CD4-positive, alpha-beta T cell treated with Interleukin-21 for 1 hour (primary cell): ENCODE measurements at regions not wholly inside any gene's neighbourhood (a gene's known extent, or its start where the extent isn't known, plus 50 kb on each side); places are given as distances from the start of the nearest gene placed in this dataset.

Experiments
- DNase-seq: peaks from one replicate; pipeline ENCODE4 v3.0.0-alpha.2; 2020

DNA sequence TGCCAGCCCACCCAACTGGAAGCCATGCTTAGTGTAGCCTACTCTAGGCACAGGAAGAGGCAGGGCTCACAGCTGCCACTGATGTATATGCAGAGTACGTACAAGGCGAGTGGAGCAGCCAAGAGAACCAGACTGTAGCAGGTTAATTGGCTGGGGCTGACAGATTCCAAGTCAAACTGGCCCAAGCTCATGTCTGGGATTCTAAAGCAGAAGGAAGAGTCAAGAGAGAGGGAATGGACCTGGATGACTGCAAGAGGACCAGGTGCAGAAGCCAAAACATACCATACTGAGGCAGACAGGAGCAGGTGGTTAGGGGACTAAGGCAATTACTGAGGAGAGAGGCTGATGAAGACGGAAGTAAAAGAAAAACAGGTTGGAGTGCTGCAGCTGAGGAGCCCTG is 51.3 kb upstream of the LRRN2 start:
- no peak for DNase-seq

DNA sequence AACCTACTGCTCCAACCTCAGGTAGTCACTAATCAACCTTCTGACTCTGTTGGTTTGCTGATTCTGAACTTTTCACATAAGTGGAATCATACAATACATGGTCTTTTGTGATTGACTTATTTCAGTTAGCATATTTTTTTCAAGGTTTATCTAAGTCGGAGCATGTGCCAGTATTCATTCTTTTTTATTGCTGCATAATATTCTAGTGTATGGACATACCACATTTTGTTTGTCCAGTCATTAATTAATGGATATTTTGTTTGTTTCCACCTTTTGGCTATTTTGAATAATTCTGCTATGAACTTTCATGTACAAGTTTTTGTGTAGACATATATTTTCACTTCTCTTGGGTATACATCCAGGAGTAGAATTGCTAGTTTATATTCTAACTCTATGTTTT is 53.0 kb upstream of the LRRN2 start:
- no peak for DNase-seq

- DNase-seq, result no peak
Measured at GRCh38 chr1:204740354-204740753, 54.8 kb upstream of the LRRN2 start.

DNA sequence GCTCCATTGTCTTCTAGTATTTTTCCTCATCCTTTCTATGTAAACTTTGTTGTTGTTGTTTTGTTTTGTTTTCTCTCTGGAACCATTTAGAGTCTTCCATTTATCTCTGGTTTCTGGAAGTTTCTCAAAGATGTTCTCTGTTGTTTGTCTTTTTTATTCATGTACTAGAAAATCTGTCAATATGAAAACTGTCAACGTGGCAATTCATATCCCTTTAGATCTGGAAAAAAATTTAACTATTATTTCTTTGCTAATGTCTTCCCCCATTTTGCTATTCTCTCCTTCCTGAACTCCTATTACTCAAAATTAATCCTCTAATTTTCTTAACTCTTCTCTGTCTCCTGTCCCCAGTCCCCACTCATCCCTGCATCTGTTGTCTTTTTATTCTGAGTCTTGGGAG is 55.9 kb upstream of the LRRN2 start:
- DNase-seq, result no peak

DNA sequence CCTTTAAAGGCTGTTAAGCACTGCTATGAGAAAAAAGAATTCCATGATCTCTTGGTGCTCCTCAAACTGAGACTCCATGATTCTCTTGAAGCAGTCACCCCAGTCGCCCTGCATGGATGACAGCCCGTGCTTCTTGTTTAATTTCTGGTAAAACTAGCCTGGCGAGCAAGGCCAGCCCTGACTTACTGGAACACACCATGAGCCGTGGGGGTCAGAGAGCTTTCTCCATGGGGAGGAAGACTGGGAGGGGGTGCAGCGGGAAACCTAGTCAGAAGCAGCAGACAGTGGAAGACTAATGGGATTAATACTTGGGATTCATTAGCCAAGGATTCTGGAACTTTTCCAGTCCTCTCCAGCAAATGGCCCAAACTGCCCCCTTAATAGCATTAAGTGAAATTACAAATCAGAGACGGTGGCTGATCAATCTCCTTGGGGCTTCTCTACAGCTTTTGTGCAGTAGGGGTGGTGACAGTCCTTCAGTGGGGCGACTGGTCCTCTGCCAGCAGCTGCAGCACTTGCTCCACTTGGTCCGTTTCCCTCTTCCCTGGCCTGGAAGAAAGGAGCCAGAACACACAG is 57.2 kb upstream of the LRRN2 start:
- DNase-seq, result no peak

DNA sequence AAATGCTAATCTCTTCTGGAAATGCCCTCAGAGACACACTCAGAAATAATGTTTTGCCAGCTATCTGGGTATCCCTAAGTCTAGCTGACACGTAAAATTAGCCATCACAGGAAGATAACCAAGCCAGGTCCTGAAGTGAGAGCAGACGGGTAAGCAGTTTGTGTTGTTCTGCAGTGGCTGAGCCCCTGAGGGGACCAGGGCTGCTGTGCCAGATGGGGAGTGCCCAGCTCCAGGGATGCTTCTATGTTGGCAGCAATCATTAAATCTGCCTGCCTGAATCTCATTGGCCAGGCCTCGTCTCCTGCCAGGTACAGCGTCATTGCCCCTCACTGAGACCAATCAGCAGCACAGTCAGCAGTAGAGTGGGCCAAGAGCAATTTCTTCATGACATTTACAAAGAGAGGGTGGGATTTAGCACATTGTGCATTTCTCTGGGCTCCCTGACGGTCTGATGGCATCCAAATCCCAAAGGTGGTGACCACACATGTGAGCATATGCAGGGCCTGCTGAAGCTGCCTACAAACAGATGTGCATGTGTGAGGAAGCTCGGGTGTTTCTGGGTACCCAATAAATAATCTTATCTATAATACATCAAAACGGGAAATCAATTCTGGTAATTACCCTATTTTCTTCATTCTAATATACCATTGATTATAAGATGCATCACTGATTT is 58.7 kb upstream of the LRRN2 start:
- no peak for DNase-seq

GRCh38 chr1:204746838-204747442 is 61.4 kb upstream of the LRRN2 start:
- peak; percentile 39 for DNase-seq

GRCh38 chr1:204751480-204751879 is 65.9 kb upstream of the LRRN2 start:
- no peak for DNase-seq

DNA sequence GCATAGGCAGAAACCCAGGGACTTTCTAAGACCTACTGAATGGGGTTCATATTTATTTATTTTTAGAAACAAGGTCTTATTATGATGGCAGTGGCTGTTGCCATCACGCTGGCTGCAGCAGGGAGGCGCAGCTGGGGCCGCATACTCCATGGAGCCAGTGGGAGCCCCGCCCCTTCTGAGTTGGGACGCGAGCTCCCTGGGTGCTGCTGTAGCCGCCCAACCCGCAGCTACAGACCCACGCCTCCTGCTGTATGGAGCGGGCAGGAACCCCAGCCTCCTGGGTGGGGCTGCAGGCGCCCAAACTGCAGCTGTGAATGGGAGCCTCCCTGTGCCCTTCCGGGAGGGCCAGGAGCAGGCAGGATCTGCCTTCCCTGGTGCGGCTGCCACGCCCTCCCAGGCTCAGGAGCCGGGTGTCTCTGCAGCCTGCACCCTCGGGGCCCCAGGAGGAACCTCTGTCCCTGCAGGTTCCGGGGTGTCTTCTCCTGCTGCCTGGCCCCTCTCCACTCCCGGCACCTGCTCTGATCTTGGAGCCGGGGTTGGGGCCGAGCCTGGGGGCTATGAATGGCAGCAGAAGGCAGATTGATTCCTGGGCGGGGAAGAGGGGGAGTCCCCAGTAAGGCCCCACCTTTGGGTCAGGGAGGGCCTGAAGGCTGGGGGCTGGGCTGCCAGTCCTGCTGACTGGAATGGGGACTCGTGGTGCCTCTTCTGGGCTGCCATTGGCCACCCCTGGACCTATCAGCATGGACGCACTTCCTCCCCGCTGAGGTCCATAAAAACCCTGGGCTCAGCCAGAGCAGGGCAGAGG is 66.5 kb upstream of the LRRN2 start:
- DNase-seq, result no peak

- DNase-seq, result no peak
Measured at GRCh38 chr1:204752688-204753040, 67.1 kb upstream of the LRRN2 start.

DNA sequence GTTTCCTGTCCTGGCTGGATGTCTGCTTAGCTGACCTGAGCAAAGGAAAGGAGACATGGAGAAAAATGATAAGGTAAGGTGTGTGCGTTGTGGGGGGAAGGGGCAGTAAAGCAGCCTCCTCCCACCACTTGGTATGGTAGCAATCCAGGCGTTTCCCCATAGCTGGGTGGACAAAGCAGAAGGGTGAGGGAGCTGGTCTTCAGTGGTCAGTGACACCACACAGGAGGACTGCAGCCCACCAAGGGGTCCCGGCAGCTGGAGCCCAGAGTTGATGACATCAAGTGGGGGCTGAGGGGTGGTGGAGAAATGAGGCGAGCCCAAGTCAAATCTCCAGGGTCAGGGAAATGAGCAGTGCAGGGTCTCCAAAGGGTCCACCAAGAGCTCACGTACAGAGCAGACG is 69.3 kb upstream of the LRRN2 start:
- DNase-seq, result no peak

DNA sequence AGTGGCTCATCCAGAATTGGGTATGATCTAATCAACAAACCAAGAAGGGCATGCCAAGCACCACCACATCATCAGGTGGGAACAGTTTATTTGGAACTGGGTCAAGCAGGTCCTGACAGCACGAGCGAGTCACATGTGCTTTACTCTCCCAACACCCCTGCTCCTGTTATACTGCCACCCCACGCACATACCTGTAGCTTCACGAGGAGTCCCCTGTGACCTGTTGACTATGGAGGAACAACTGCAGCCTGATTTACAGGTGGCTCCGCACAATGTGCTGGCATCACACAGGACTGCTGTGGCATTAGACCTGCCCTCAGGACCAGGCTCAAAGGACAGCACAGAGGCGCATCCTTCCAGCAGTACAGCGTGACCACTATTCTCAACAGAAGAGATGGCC is 70.8 kb upstream of the LRRN2 start:
- no peak for DNase-seq

DNA sequence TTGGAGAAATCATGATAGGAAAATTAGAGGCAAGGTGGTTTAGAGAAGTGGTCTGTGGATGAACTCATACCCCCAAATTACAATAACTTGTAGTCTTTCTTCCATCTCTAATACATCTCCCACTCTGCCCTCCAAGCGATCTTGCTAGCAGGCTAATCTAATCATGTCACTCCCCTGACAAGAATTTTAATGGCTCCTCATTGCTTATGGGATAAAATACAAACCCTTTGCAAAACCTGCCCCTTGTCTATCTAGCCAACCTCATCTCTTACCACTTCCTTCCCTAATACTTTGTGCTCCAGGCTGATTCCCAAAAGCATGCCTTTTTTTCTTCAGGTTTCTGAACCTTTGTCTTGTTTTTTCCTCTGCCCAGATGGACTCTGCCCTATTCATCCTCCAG is 71.3 kb upstream of the LRRN2 start:
- DNase-seq, result no peak

DNA sequence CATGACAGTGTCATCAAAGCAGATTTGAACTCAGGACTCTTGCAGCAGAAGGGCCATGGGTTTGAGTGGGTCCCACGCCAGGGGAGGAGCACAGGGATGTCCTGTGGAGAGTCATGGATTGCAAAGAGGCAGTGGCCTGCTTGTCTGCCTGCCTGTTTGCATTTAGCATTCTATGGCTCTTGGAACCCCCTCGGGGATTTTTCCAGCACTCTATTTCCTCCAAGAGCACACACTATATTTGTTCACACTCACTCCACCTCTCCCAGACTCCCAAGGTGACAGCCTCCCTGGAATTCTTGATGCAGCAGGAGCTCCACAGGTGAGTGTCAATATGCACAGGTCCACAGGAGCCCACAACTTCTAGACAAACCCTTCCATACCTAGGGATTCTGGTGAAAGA is 73.1 kb upstream of the LRRN2 start:
- DNase-seq, result no peak

DNA sequence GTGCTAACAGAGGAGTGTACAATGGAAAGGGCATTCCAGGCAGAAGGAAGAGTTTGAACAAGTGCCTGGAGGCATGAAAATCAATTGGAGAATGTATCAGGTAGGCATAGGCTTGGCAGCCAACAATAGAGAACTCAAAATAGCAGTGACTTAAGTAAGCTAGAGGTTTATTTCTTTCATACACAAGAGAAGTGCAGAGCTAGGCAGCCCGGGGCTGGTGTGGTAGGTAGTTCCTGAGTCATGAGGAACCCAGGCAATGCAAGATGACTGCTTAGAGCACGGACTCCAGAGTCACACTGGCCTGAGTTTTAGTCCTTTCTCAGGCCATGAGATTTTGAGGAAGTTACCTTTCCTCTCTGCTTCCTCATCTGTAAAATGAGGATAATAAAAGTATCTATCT is 74.8 kb upstream of the LRRN2 start:
- no peak for DNase-seq

DNA sequence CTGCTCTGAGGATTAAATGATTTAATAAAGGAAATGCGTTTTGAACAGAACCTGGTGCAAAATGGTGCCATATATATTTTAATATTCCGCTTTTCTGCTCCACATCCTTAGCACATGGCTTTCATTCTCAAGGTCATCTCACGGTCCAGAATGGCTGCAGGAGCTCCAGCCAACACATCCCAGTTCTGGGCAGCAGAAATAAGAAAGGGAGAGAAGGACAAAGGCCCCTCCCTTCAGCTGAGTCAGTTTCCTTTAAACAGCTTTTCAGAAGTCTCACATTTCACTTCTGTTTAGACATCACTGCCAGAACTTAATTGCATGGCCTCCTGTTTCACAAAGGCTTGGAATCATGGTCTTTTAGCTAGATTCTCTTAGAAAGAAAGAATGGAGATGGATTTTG is 75.2 kb upstream of the LRRN2 start:
- no peak for DNase-seq

GRCh38 chr1:204763773-204764427 is 78.4 kb upstream of the LRRN2 start:
- DNase-seq, result peak; percentile 58

- DNase-seq, result no peak
Measured at GRCh38 chr1:204769997-204770396, 84.5 kb upstream of the LRRN2 start.

DNA sequence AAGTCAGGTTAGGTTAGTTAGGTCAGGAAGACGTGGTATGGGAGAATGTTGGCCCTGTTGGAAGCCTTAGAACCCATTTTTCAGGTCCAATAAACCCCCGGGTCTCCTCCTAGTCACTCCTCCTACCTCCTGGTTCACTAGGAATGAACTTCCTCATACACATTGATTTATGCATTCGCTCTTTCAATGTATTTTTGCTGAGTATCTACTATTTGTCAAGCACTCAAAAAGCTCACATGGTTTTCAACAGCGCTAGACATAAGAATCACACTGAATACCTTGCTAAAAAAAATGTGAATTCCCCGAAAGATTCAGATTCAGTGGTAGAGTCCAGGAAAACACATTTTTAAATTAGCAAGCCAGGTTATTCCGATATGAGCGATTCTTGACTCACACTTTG is 85.8 kb upstream of the LRRN2 start:
- DNase-seq, result no peak

DNA sequence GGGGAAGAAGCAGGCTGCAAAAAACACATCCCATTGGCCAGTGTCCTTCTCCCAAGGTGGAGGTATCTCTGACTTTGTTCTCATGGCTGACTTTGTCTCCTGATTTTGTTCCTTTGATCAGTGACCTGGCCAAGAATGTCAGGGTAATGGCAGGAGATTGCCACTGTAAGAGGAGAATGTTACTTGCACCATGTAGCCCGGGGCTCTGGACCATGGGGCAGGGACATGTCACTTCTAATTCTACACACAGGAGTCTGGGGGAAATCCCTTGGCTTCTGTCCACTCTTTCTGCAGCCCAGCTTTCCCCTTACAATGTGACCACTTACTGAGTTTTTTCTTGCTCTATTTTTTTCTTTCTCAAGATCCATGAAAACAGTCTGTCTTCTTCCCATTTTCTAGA is 87.7 kb upstream of the LRRN2 start:
- no peak for DNase-seq

DNA sequence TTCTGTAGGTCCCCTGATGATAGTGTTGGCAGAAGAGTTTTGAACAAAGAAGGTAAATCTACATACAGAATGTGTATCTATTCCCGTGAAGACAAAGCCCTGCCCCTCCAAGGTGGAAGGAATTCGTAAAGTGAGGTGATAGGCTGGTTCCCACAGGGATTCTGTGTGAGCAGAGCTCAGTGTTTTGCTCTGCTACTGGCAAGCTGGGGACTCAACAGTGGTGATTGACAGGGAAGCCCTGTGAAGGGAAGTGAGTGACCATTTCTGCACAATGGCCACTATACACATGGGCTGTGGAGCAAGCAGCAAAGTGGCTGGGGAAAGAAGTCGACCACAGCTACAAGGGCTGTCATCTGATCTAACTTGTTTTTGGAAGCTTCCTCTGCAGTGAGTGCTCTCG is 90.0 kb upstream of the LRRN2 start:
- DNase-seq, result no peak

DNA sequence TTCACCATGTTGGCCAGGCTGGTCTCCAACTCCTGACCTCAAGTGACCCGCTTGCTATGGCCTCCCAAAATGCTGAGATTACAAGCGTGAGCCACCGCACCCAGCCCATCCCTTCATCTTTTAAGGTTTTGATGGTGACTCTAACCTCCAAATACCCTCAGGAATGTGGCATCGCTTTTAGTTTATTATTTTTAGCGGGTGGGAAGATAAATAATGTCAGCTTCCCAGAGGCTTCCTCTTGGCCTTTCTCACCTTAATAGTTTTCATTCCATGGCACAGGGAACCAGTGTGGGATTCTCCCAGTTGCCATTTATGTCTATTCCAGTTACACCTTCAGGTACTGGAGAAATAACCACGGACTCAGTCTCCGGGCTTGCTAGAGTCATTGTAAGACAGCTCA is 92.1 kb upstream of the LRRN2 start:
- no peak for DNase-seq

- no peak for DNase-seq
Measured at GRCh38 chr1:204780630-204781029, 90.0 kb upstream of the NFASC start.
